ENCODE measurements at regions not wholly inside any gene's neighbourhood (a gene's known extent, or its start where the extent isn't known, plus 50 kb on each side); places are given as distances from the start of the nearest gene placed in this dataset.

DNA sequence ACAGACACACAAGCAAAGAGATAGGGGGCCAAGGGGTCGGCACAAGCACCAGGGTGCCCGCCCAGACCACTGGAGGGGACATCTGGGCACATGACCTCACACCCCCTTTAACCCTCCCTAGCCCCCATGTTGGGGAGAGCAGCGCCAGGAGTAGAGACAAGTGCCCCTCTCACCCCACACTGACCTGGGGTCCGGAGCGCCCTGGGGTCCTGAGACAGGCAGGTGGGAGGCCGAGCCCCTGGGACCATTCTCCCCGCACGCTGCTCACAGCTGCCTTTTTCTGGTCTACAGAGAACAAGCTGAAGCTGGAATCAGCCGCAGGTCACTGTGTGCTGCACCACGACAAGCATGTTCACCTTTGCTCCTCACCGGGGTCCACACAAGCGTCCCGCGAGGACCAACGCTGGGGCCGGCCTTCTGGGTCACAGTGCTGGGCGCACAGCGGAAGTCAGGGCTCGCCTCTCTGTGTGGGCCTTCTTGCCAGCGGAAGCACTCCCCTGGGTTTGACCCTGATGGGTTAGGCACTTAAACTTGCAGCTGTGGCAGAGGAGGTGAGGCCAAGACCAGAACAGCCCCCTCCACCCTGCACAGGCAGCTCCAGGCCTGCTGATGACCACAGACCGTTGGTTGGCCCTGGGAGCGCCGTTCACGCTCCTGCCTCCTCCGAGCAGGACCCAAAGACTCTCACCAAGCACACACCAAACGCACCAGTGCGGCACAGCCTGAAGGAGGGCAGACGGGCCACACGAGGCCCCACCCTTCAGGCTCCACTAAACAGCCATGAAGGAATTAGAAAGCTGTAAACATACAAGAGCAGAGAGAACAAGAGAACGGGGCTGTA, 275.3 kb downstream of the EIPR1 start:
- DNase-seq = peak; percentile 58
- intact Hi-C loops (cut with DNase I) = no loop called here
- H3K36me3 ChIP-seq = no peaks in the 10 kb centered on the region
- no peaks in the 10 kb centered on the region for H3K9me3 ChIP-seq
- TF ChIP-seq, protein P1, sequence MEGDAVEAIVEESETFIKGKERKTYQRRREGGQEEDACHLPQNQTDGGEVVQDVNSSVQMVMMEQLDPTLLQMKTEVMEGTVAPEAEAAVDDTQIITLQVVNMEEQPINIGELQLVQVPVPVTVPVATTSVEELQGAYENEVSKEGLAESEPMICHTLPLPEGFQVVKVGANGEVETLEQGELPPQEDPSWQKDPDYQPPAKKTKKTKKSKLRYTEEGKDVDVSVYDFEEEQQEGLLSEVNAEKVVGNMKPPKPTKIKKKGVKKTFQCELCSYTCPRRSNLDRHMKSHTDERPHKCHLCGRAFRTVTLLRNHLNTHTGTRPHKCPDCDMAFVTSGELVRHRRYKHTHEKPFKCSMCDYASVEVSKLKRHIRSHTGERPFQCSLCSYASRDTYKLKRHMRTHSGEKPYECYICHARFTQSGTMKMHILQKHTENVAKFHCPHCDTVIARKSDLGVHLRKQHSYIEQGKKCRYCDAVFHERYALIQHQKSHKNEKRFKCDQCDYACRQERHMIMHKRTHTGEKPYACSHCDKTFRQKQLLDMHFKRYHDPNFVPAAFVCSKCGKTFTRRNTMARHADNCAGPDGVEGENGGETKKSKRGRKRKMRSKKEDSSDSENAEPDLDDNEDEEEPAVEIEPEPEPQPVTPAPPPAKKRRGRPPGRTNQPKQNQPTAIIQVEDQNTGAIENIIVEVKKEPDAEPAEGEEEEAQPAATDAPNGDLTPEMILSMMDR (IDR thresholded peaks at IDR 0.05) = no peak
- H3K27me3 ChIP-seq = no peaks in the 10 kb centered on the region
- no peak for ATAC-seq
- no peaks in the 10 kb centered on the region for H3K4me1 ChIP-seq
- H3K4me3 ChIP-seq = no peak overlapping the region
- H3K27ac ChIP-seq = no peak overlapping the region

DNA sequence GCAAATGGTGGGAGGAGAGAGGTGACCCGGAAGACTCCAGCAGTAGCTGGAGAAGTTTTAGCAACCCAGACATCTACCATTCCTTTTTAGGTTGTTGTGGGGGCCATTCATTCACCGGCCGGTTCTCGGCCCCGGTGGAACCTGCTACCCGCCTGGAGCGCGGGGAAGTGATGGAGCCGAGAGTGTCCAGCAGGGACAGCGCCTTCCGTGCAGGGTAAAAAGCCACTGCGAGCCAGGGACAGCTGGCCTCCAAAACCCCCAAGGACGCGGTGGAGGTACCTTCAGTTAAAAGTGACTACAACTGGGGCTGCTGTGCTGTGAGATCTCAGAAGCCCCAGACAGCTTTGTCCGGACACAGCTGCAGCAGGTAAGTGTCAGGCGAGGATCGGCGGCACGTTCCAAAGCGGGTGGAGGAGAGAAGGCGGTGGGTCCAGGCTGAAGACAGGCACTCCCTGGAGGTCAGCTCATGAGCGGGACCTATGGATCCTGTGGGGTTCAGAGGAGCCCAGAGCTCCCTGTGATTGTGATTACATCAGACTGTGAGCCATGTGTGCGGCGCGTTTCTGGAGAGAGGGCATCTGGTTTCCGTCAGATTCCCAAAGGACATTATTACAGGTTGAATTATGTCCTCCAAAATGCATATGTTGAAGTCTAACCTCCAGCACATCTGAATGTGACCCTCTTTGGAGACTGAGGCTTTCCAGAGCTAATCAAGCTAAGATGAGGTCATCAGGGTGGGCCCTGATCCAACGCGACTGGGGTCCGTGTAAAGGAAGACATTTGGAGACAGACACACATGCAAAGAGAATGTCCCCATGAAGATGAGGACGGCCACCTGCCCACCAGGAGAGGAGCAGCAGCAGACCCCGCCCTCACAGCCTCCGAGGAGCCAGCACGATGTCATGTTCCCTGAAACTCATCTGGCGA, 276.3 kb downstream of the EIPR1 start:
- no peaks in the 10 kb centered on the region for H3K9me3 ChIP-seq
- H3K27ac ChIP-seq = no peak overlapping the region
- intact Hi-C loops (cut with DNase I) = no loop called here
- no peaks in the 10 kb centered on the region for H3K27me3 ChIP-seq
- no peaks in the 10 kb centered on the region for H3K36me3 ChIP-seq
- no peaks in the 10 kb centered on the region for H3K4me1 ChIP-seq
- no peak overlapping the region for H3K4me3 ChIP-seq
- TF ChIP-seq, protein P1 (IDR thresholded peaks at IDR 0.05) = no peak
- ATAC-seq = no peak
- DNase-seq = no peak

- intact Hi-C loops (cut with DNase I) = no loop called here
- DNase-seq (no peak), ATAC-seq (no peak)
- Histone ChIP-seq H3K27me3 (no peaks in the 10 kb centered on the region), H3K36me3 (no peaks in the 10 kb centered on the region), H3K4me1 (no peaks in the 10 kb centered on the region), H3K9me3 (no peaks in the 10 kb centered on the region), H3K27ac (no peak overlapping the region), H3K4me3 (no peak overlapping the region)
- TF ChIP-seq, protein P1 (IDR thresholded peaks at IDR 0.05) = no peak
Measured at GRCh38 chr2:3100386-3100785, 277.2 kb downstream of the EIPR1 start.

DNA sequence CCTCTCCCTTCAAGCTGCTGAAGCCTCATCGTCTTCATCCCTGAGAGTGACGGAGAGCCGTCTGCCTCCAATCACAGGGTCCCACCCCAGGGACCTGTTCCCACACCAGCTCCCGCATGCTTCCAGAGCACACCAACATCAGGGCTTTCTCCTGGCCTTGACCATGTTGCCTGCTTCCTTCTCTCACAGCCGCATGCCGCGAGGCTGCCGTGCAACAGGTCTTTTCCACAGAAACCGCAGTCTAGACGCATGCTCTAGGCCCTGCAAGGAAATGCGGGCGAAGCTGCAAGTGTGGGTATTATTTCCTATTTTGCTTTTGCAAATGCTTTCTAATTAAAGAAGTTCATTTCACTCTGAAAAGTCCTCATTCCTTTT, 277.8 kb downstream of the EIPR1 start:
- Histone ChIP-seq H3K36me3 (no peaks in the 10 kb centered on the region), H3K27me3 (no peaks in the 10 kb centered on the region), H3K4me1 (no peaks in the 10 kb centered on the region), H3K4me3 (no peak overlapping the region), H3K9me3 (no peaks in the 10 kb centered on the region), H3K27ac (no peak overlapping the region)
- DNase-seq = peak; percentile 35
- TF ChIP-seq, protein P1 (IDR thresholded peaks at IDR 0.05) = no peak
- intact Hi-C loops (cut with DNase I) = no loop called here
- no peak for ATAC-seq

DNA sequence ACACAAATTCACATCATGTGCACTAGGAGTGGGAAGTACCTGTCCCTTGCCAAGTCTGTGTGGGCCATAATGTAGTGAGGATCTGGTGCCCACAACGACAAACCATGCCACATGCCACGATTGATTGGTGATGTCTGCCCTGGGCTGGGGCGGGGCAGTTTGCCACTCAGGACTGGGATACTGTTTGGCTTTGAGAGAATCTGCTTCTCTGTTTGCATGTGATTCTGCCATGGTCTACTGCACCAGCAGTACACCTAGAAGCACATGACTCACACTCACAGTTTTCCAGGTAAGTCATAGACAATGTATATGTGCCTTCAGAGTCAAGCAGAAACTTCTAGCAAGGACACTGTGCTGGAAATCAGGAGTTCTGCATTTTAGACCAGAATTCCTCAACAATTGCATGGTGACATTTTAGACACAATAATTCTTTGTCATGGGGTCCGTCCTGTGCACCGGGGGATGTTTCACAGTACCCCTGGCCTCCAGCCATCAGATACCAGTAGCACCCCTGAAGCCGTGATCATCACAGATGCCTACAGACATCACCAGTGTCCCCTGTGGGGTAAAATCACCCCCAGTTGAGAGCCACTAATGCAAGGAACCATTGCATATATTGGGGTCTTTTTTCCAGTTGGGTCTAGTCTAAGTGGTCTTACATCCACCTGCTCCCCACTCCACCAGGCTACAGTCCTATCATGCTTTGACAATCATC, 278.3 kb downstream of the EIPR1 start:
- H3K27ac ChIP-seq = no peak overlapping the region
- H3K4me1 ChIP-seq = no peaks in the 10 kb centered on the region
- ATAC-seq (no peak), DNase-seq (no peak)
- H3K4me3 ChIP-seq = no peak overlapping the region
- TF ChIP-seq, protein P1 (IDR thresholded peaks at IDR 0.05) = no peak
- no peaks in the 10 kb centered on the region for H3K36me3 ChIP-seq
- intact Hi-C loops (cut with DNase I) = no loop called here
- H3K9me3 ChIP-seq = no peaks in the 10 kb centered on the region
- H3K27me3 ChIP-seq = no peaks in the 10 kb centered on the region

Data from upper lobe of right lung (tissue), 1 donor.